ENCODE measurements at regions not wholly inside any gene's neighbourhood (a gene's known extent, or its start where the extent isn't known, plus 50 kb on each side); places are given as distances from the start of the nearest gene placed in this dataset.

DNA sequence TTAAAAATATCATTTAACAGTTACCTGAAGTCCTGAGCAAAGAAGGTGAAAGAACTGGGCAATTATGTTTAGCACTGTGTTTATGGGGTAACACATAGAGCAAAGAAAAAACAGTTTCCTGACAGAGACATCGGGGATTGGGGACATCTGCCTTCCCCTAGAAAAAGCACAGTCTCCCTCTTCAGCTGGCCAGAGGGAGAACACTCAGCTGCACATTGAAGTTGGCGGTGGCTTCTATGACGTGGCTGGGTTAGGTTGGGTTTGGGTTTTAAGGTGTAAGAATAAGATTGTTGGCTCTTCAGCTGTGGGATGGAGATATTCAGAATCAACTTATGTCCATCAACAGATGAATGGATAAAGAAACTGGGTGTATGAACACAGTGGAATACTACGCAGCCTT, 124.0 kb upstream of the DTNBP1 start:
- TF ChIP-seq CTCF (conservative IDR thresholded peaks at IDR 0.05) (no peak), ZFX (IDR thresholded peaks at IDR 0.05) (no peak)
- H3K27ac ChIP-seq: no peak overlapping the region

- H3K27ac ChIP-seq: no peak overlapping the region
- no peak for TF ChIP-seq ZFX (IDR thresholded peaks at IDR 0.05)
These were observed 120.7 kb upstream of the DTNBP1 start for GRCh38 chr6:15783484-15783883.

GRCh38 chr6:15781890-15782289, 119.1 kb upstream of the DTNBP1 start:
- H3K27ac ChIP-seq: no peak overlapping the region
- no peak for TF ChIP-seq ZFX (IDR thresholded peaks at IDR 0.05)
- TF ChIP-seq CTCF (conservative IDR thresholded peaks at IDR 0.05): no peak

DNA sequence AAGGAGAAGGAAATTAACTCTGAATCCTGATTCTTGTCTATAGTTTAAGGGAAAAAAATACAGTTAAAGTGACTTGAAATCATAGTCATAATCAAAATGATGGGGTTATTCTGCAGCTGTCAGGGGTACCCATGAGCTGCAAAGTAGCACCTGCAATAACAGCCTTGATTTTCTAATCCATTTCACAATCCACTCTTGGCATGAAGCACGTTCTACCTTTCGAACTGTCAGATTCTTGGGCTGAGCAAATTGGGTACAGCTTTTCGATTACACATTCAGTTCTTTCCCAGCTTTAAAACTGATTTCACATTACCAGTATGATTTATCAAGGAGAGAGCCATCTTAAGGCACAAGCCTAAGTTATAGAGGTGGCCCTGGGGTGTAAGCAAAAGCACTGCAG, 118.5 kb upstream of the DTNBP1 start:
- TF ChIP-seq ZFX (IDR thresholded peaks at IDR 0.05) (no peak), CTCF (conservative IDR thresholded peaks at IDR 0.05) (no peak)
- no peak overlapping the region for H3K27ac ChIP-seq

GRCh38 chr6:15780437-15780836, 117.6 kb upstream of the DTNBP1 start:
- TF ChIP-seq ZFX (IDR thresholded peaks at IDR 0.05) (no peak), CTCF (conservative IDR thresholded peaks at IDR 0.05) (no peak)
- H3K27ac ChIP-seq: no peak overlapping the region

DNA sequence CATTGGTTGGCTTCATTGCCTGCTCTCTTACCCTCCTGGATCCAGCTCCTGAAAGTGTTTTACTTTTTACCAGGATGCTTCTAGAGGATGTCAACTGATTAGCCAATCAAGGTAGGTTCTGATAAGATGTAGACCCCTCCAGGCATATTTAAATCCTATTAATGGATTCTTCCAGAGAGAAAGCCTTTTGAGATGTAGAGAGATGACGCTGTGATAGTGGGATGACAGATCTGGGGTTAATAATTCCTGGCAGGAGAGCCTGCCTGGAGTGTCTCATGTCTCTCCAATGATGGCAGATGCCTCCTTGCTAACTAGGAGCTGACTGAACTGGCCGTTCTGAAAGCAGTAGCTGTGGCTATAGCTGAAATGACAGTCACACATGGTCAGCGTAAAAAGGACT, 116.9 kb upstream of the DTNBP1 start:
- no peak overlapping the region for H3K27ac ChIP-seq
- TF ChIP-seq ZFX (IDR thresholded peaks at IDR 0.05): no peak
- no peak for TF ChIP-seq CTCF (conservative IDR thresholded peaks at IDR 0.05)

DNA sequence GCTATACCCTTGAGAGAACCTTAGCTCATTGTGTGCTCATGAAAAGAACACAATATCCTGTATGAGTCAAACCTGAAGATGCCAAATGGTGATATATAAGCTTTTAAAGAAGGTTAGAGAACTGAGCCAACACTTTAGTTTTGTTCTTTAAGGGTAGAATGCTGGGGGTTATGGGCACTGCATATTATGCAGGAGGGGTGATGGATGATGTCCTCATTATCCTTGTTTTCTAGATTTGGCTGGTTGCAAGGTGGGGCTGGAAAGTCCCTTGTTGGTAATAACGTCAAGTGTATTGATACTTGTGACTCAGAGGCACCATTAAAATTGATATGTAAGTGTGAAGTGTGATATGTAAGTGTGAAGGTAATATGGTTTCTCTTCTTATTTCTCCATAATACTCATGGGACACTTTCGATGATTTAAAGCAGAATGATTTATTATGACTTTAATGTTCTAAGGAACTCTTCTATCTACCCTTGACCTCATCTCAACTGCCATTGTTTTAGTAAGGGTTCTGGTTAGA, 113.7 kb upstream of the DTNBP1 start:
- H3K27ac ChIP-seq: no peak overlapping the region
- TF ChIP-seq CTCF (conservative IDR thresholded peaks at IDR 0.05): no peak

- no peak overlapping the region for H3K27ac ChIP-seq
- TF ChIP-seq ZFX (IDR thresholded peaks at IDR 0.05) (no peak), CTCF (conservative IDR thresholded peaks at IDR 0.05) (no peak)
These were observed 112.9 kb upstream of the DTNBP1 start for GRCh38 chr6:15775741-15776140.
